GM19397 (cell line): ENCODE measurements at regions not wholly inside any gene's neighbourhood (a gene's known extent, or its start where the extent isn't known, plus 50 kb on each side); places are given as distances from the start of the nearest gene placed in this dataset.
"Not testable (repeated sequence)": the region's sequence is repeated elsewhere in the genome, so short reads cannot be mapped to it uniquely, and the experiment has no call there.

Source experiments
- ATAC-seq: cut with Tn5 transposase; IDR thresholded peaks from one replicate; pipeline ENCODE4 v1.9.1; 2021; ENCODE audit warnings: mild to moderate bottlenecking, moderate library complexity; ENCODE audit not compliant: unreplicated experiment

- not testable (repeated sequence) for ATAC-seq
These were observed 737.1 kb downstream of the TRHDE start for GRCh38 chr12:73009138-73009834.

GRCh38 chr12:73017981-73018380 is 745.8 kb downstream of the TRHDE start:
- ATAC-seq, result no peak

DNA sequence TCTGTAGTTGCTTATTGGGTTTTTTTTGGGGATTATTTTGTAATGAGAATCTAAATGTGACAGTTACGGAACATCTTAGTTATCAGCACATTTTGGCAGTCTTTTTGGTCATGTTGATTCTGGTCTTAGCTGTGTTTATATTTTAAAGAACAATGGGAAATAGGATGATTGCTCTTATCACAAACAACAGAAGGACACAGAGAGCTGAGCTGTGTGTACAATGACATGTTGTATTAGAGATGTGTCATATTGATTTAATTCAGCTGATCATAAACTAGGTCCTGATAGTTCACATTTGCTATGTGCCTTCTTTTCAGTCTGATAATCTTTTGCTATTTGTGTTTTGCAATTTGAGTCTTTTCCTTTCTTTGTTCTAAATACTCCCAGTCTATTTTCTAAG is 781.7 kb downstream of the TRHDE start:
- ATAC-seq, result no peak

GRCh38 chr12:73057428-73057827 is 785.3 kb downstream of the TRHDE start:
- ATAC-seq, result no peak

DNA sequence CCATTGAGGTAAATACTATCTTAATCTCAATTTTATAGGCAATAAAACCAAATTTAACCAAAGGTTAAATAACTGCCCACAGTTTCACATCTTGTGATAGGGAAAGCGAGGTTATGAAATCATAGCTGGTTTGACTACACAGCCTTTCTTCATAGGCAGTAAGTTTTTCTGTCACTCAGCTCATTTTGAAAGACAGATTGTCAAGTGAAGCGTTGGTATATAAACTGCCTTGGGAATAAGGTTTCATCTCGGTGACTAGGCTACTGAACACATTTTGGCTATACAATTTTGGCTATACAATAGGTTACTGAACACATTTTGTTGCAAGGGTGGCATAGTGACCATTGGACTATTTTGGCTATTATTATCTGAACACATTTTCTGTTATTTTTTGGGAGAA is 793.7 kb downstream of the TRHDE start:
- no peak for ATAC-seq

GRCh38 chr12:73067616-73068015 is 795.4 kb downstream of the TRHDE start:
- ATAC-seq, result no peak

- no peak for ATAC-seq
These were observed 800.0 kb downstream of the TRHDE start for GRCh38 chr12:73072214-73072613.

GRCh38 chr12:73076760-73077159 is 804.6 kb downstream of the TRHDE start:
- ATAC-seq, result no peak

DNA sequence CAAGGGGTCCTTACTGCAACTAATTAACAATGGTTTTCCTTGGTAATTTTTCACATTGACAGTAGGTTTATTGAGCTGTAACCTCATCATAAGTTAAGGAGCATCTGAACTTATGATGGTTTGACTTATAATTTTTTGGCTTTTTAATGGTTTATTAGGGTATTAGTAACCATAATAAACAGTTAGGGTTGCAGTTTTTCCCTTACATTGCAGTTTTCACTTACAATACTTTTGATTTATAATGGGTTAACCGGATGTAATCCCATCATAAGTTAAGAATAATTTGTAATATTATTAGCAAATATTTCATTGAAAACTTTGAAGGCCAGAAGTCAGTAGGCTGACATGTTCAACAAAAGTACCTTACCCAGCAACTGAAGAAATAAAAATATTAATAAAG is 811.6 kb downstream of the TRHDE start:
- ATAC-seq, result no peak

GRCh38 chr12:73106296-73106695 is 834.1 kb downstream of the TRHDE start:
- ATAC-seq, result no peak

- ATAC-seq, result no peak
These were observed 834.7 kb downstream of the TRHDE start for GRCh38 chr12:73106896-73107295.

DNA sequence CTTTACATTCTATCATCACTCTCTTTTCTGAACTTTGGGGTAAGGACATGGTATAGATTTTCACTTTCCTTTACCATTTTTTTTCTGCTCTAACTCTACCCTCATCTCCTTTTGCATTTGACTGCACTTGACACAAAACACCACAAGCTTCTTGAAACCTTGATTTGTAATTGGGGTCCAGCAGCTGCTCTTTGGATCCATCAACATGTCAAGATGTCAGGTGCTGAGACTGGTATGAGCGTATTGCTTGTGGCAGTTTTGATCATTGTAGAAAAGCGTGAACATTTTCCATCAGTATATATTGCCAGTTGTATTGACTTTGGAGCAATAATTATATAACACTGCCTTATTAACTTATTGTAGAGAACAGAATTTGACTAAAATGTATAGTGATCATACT is 838.6 kb downstream of the TRHDE start:
- no peak for ATAC-seq

GRCh38 chr12:73112035-73112816 is 840.1 kb downstream of the TRHDE start:
- ATAC-seq, result no peak

DNA sequence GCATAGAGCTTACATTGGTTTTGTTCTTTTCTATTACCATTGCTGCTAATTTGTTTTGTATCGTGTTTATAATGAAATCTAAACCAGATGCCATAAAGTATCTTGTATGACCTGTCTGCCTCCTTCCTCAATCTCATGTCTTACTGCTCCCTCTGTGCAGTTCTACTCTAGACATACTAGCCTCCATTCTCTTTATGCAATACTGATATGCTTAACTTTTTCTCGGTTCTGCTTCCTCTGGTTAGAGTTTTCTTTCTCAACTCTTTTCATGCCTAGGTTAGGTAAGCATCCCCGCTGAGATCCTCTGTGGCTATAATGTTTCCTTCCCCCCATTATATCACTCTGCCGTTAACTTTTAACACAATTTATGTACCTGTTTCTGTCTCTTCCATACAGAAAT is 852.3 kb downstream of the TRHDE start:
- no peak for ATAC-seq

DNA sequence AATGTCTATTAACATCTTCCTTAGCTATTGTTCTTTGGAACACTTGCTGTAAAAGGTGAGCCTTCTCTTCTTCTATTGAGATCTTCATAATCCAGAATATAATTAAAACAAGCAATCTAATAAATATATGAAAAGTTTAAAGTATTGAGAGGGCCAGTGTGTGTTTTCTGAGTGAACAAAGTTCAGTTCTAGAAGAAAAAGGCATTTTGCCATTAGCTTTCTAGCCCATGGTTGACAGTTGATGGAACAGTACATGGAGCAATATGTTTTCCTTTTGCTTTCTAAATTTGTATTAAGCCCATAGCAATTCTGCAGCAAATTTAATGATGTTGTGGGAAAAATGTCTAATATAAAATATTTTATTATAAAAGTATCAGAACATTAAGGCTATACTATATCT is 853.0 kb downstream of the TRHDE start:
- ATAC-seq, result no peak

GRCh38 chr12:73136386-73136785 is 864.2 kb downstream of the TRHDE start:
- ATAC-seq, result no peak

- not testable (repeated sequence) for ATAC-seq
These were observed 867.5 kb downstream of the TRHDE start for GRCh38 chr12:73139642-73140041.

GRCh38 chr12:73158341-73158740 is 886.2 kb downstream of the TRHDE start:
- no peak for ATAC-seq

DNA sequence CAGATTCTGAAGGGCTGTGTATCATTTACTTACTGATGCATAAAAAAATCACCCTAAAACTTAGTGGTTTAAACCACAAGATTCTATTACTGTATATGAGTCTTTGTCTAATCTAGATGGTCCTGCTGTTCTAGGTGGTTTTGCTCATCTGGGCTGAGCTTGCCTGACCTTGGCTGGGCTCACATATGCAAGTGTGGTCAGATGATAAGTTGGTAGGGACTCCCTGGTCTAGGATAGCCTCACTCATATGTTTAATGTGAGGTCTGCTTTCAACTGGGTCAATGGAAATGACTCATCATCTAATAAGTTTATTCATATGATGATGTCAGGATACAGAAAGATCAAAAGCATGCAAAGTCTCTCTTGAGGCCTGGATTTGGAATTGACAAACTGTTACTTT is 887.8 kb downstream of the TRHDE start:
- ATAC-seq, result no peak

GRCh38 chr12:73161970-73162369 is 889.8 kb downstream of the TRHDE start:
- no peak for ATAC-seq

GRCh38 chr12:73180734-73181133 is 908.6 kb downstream of the TRHDE start:
- no peak for ATAC-seq

DNA sequence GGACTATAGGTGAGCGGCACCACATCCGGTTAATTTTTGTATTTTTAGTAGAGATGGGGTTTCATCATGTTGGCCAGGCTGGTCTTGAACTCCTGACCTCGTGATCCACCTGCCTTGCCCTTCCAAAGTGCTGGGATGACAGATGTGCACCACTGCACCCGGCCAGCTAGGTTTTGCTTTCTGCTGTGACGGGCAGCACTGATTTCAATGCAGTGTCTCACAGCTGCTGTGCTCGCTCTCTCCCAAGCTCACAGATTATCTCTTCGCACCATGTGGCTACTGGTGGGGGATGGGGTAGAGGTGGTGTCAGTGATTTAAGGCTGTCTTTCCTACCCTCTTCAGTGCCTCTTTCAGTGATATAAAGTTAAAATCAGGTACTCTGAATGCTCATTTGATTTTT is 909.1 kb downstream of the TRHDE start:
- no peak for ATAC-seq
